DMS153 (cell line): ENCODE measurements at regions not wholly inside any gene's neighbourhood (a gene's known extent, or its start where the extent isn't known, plus 50 kb on each side); places are given as distances from the start of the nearest gene placed in this dataset.
"Not testable (repeated sequence)": the region's sequence is repeated elsewhere in the genome, so short reads cannot be mapped to it uniquely, and the experiment has no call there.

Experiments used
- DNase-seq: peaks from one replicate; lab custom pipeline; 2025; lab: John Stamatoyannopoulos, UW

- DNase-seq: no peak
Measured at GRCh38 chr15:95175914-95176658, 944.7 kb downstream of the MCTP2 start.

- DNase-seq: no peak
Measured at GRCh38 chr15:95176794-95177577, 945.6 kb downstream of the MCTP2 start.

GRCh38 chr15:95180530-95180929 lies 949.2 kb downstream of the MCTP2 start:
- no peak for DNase-seq

GRCh38 chr15:95182091-95182490 lies 950.7 kb downstream of the MCTP2 start:
- DNase-seq: no peak

- DNase-seq: no peak
Measured at GRCh38 chr15:95192923-95193322, 961.6 kb downstream of the MCTP2 start.

- no peak for DNase-seq
Measured at GRCh38 chr15:95194746-95195145, 963.4 kb downstream of the MCTP2 start.

GRCh38 chr15:95196176-95196915 lies 965.0 kb downstream of the MCTP2 start:
- no peak for DNase-seq

- DNase-seq: no peak
Measured at GRCh38 chr15:95202569-95203349, 971.4 kb downstream of the MCTP2 start.

- DNase-seq: no peak
Measured at GRCh38 chr15:95205077-95205476, 973.7 kb downstream of the MCTP2 start.

GRCh38 chr15:95205830-95206229 lies 974.5 kb downstream of the MCTP2 start:
- DNase-seq: not testable (repeated sequence)

- no peak for DNase-seq
Measured at GRCh38 chr15:95208071-95208470, 976.7 kb downstream of the MCTP2 start.

- no peak for DNase-seq
Measured at GRCh38 chr15:95208988-95209387, 977.6 kb downstream of the MCTP2 start.

- DNase-seq: no peak
Measured at GRCh38 chr15:95210436-95210981, 979.1 kb downstream of the MCTP2 start.

- no peak for DNase-seq
Measured at GRCh38 chr15:95215017-95215416, 983.7 kb downstream of the MCTP2 start.

- no peak for DNase-seq
Measured at GRCh38 chr15:95226835-95227234, 995.5 kb downstream of the MCTP2 start.

- DNase-seq: no peak
Measured at GRCh38 chr15:95227235-95227634, 995.9 kb downstream of the MCTP2 start.

- no peak for DNase-seq
Measured at GRCh38 chr15:95228856-95229555, 997.6 kb downstream of the MCTP2 start.

GRCh38 chr15:95235033-95235432 lies 1003.7 kb downstream of the MCTP2 start:
- no peak for DNase-seq

GRCh38 chr15:95247071-95247984 lies 1016.0 kb downstream of the MCTP2 start:
- DNase-seq: no peak

- no peak for DNase-seq
Measured at GRCh38 chr15:95249524-95249923, 1018.2 kb downstream of the MCTP2 start.
